ENCODE measurements at regions not wholly inside any gene's neighbourhood (a gene's known extent, or its start where the extent isn't known, plus 50 kb on each side); places are given as distances from the start of the nearest gene placed in this dataset.

- TF ChIP-seq CTCF (IDR thresholded peaks at IDR 0.05) (no peak), POLR2A (IDR thresholded peaks at IDR 0.05) (no peak)
Measured at GRCh38 chr4:17170131-17170530, 271.7 kb upstream of the LDB2 start.

All from prostate gland (tissue), 2 donors.